Adrenal gland (tissue), 9 donors: ENCODE measurements at regions not wholly inside any gene's neighbourhood (a gene's known extent, or its start where the extent isn't known, plus 50 kb on each side); places are given as distances from the start of the nearest gene placed in this dataset.

Experiments used
- DNase-seq, 7 donors: peaks; one replicate each; pipeline ENCODE4 v3.0.0-alpha.2; 2019 to 2020
- H3K27ac ChIP-seq, 5 donors: fragments of 200-600 bp; sonication (generic) in 4 of 5; 1 replicate in 3 of 5; 2 replicates in 2 of 5; pipeline versions ENCODE4 v1.5.1 to v1.8.0; 2016 to 2020; ENCODE audit warnings: mild to moderate bottlenecking in 1 of 5
- H3K27me3 ChIP-seq: fragments of 200-600 bp; 2 replicates; pipeline ENCODE4 v1.8.0; 2021
- H3K36me3 ChIP-seq, 2 donors: fragments of 200-600 bp; replicated peaks in 1 of 2; 1 replicate in 1 of 2; 2 replicates in 1 of 2; pipeline versions ENCODE4 v1.5.1 to v1.8.0; 2018 to 2022
- H3K4me1 ChIP-seq, 2 donors: fragments of 200-600 bp; replicated peaks in 1 of 2; 1 replicate in 1 of 2; 2 replicates in 1 of 2; pipeline versions ENCODE4 v1.5.1 to v1.8.0; 2018 to 2021
- H3K4me3 ChIP-seq, 4 donors: fragments of 200-600 bp; sonication (generic) in 3 of 4; one replicate each; pipeline ENCODE4 v1.5.1; 2016 to 2018
- H3K9me3 ChIP-seq, 3 donors: fragments of 200-600 bp; sonication (generic) in 1 of 3; replicated peaks in 1 of 3; 1 replicate in 2 of 3; 2 replicates in 1 of 3; pipeline versions ENCODE4 v1.5.1 to v1.8.0; 2016 to 2021
- POLR2A ChIP-seq, 2 donors: fragments of 450-650 bp; IDR thresholded peaks; one replicate each; pipeline ENCODE4 v1.6.1; 2017; ENCODE audit warnings: antibody characterized with exemption in 2 of 2, mild to moderate bottlenecking in 2 of 2, moderate library complexity in 1 of 2
- WGBS, 4 donors: extraction: QIAGEN DNeasy Blood & Tissue Kit in 2 of 4; methylation state at CpG; one replicate each; pipeline versions ENCODE4 v1.1.5 to v1.1.7; 2013 to 2017; 5-methylcytosine and 5-hydroxymethylcytosine counted together
- intact Hi-C, 2 donors: fragments of 100-400 bp; cut with DNase I; formaldehyde crosslinking; loops; one replicate each; pipeline versions ENCODE4 v1.14.1 to v1.15.0; 2022 to 2023
- TF ChIP-seq, protein P1 (sequence below), 6 experiments: fragments of 450-650 bp in 4 of 6; fragments of 200-600 bp in 2 of 6; sonication (generic) in 1 of 6; IDR thresholded peaks; 1 replicate in 5 of 6; 2 replicates in 1 of 6; pipeline versions ENCODE4 v1.5.1 to v1.8.0; 2016 to 2021; ENCODE audit warnings: antibody characterized with exemption in 6 of 6, mild to moderate bottlenecking in 2 of 6, moderate library complexity in 1 of 6
- donor health status: healthy with polysubstance abuse.
- donor health status: Bipolar disorder and iron deficiency.
- donor health status: DM: yes; HTN: yes; CAD: no.
- donor health status: DM: no; HTN: no; CAD: no.
- donor health status: DM: no; HTN: no; CAD: no.

GRCh38 chrX:33357606-33358005 lies 146.3 kb upstream of the DMD start:
- no peak overlapping the region for H3K27ac ChIP-seq
- no peaks in the 10 kb centered on the region for H3K4me1 ChIP-seq
- no peak for DNase-seq
- TF ChIP-seq, protein P1, sequence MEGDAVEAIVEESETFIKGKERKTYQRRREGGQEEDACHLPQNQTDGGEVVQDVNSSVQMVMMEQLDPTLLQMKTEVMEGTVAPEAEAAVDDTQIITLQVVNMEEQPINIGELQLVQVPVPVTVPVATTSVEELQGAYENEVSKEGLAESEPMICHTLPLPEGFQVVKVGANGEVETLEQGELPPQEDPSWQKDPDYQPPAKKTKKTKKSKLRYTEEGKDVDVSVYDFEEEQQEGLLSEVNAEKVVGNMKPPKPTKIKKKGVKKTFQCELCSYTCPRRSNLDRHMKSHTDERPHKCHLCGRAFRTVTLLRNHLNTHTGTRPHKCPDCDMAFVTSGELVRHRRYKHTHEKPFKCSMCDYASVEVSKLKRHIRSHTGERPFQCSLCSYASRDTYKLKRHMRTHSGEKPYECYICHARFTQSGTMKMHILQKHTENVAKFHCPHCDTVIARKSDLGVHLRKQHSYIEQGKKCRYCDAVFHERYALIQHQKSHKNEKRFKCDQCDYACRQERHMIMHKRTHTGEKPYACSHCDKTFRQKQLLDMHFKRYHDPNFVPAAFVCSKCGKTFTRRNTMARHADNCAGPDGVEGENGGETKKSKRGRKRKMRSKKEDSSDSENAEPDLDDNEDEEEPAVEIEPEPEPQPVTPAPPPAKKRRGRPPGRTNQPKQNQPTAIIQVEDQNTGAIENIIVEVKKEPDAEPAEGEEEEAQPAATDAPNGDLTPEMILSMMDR (IDR thresholded peaks at IDR 0.05): no peak
- TF ChIP-seq POLR2A (IDR thresholded peaks at IDR 0.05): no peak
- H3K9me3 ChIP-seq: no peaks in the 10 kb centered on the region
- intact Hi-C loops: no loop called here
- 67 to 91% (median 77%) methylated on average over 2 to 3 of the region's 3 CpGs for WGBS, 4 donors
- H3K36me3 ChIP-seq: no peaks in the 10 kb centered on the region
- no peak overlapping the region for H3K4me3 ChIP-seq
- peaks cover 12% of the 10 kb centered on the region for H3K27me3 ChIP-seq

DNA sequence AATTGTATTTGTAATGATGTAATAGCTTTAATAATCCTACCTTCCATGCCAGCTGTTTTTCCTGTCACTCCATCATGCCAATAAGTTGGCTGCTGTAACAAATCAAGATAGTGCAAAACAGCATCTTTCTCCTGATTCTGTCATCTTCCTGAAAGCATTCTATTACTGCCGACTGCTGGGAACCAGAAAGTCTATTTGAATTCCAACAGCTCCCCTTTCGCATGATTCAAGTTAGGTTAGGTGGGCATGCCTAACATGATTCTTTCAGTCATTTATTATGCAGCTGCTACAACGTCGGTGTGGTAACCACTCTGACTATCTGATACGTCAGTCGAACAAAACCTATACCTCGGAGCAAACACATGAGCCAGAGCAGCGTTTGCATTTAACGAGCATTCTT lies 127.9 kb upstream of the DMD start:
- no peaks in the 10 kb centered on the region for H3K36me3 ChIP-seq
- H3K27me3 ChIP-seq: peaks cover 9% of the 10 kb centered on the region
- TF ChIP-seq, protein P1 (IDR thresholded peaks at IDR 0.05): no peak
- no peak for TF ChIP-seq POLR2A (IDR thresholded peaks at IDR 0.05)
- H3K9me3 ChIP-seq: no peaks in the 10 kb centered on the region
- no peaks in the 10 kb centered on the region for H3K4me1 ChIP-seq
- intact Hi-C loops: no loop called here
- peak overlapping the region in 1 of 4 donors; percentile 27 for H3K4me3 ChIP-seq
- WGBS, 4 donors: 34 to 47% (median 38%) methylated on average over 4 to 9 of the region's 9 CpGs
- no peak overlapping the region for H3K27ac ChIP-seq
- DNase-seq: no peak

DNA sequence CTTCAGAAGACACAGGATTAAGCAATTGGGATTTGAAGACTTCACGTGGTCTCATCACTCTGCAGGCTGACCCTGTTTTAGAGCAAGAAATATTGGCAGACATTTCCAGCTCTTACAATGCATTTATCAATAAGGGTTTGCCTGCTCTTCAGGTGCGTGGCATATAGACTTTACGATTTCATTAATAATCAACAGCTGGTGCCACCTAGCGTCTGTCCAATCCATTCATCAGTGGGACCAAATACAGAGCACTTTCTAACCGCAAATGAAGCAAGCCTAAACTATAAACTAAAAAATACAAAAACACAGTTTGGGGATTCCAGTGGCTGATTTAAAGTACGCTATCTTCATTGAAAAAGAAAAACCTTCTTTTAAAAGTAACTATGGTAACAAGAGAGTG lies 125.4 kb upstream of the DMD start:
- Histone ChIP-seq H3K27ac (no peak overlapping the region), H3K36me3 (no peaks in the 10 kb centered on the region), H3K9me3 (no peaks in the 10 kb centered on the region), H3K27me3 (no peaks in the 10 kb centered on the region), H3K4me3 (no peak overlapping the region), H3K4me1 (no peaks in the 10 kb centered on the region)
- peak; percentile 15 to 65 (median 20) for DNase-seq
- intact Hi-C loops: no loop called here
- TF ChIP-seq, protein P1 (IDR thresholded peaks at IDR 0.05): peak; percentile 22 to 55 (median 44)
- no peak for TF ChIP-seq POLR2A (IDR thresholded peaks at IDR 0.05)
- 6 to 20% (median 12%) methylated on average over 6 of the region's 6 CpGs for WGBS, 4 donors

DNA sequence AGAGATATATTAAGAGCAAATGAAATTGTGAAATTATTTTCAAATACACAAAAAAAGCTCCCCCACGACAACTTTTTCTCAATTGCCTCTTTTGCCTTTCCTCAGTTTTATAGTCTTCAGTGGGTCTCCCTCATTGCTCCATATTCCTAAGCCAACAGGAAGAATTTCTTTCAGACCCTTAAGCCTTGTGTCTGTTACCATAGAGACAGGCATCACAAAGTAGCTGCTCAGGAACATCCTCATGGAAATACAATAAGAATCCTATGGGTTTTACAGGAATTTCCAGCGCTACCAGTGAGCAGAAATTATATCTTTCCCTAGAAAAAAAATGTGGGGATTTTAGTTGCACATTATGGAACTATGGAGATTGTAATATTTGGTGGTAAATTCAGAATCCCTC lies 121.9 kb upstream of the DMD start:
- DNase-seq: no peak
- WGBS, 4 donors: 62 to 95% (median 76%) methylated on average over 2 of the region's 2 CpGs
- Histone ChIP-seq H3K36me3 (no peaks in the 10 kb centered on the region), H3K9me3 (no peaks in the 10 kb centered on the region), H3K27ac (no peak overlapping the region), H3K27me3 (no peaks in the 10 kb centered on the region), H3K4me3 (no peak overlapping the region), H3K4me1 (no peaks in the 10 kb centered on the region)
- TF ChIP-seq, protein P1 (IDR thresholded peaks at IDR 0.05): no peak
- TF ChIP-seq POLR2A (IDR thresholded peaks at IDR 0.05): no peak
- intact Hi-C loops: no loop called here
